ENCODE measurements at regions not wholly inside any gene's neighbourhood (a gene's known extent, or its start where the extent isn't known, plus 50 kb on each side); places are given as distances from the start of the nearest gene placed in this dataset.

- DNase-seq, result no peak
Measured at GRCh38 chr12:75716291-75717025, 205.0 kb upstream of the KRR1 start.

GRCh38 chr12:75715682-75716081 is 204.3 kb upstream of the KRR1 start:
- no peak for DNase-seq

- DNase-seq, result no peak
Measured at GRCh38 chr12:75715323-75715644, 203.9 kb upstream of the KRR1 start.

GRCh38 chr12:75714462-75715322 is 203.3 kb upstream of the KRR1 start:
- no peak for DNase-seq

GRCh38 chr12:75713434-75713833 is 202.0 kb upstream of the KRR1 start:
- DNase-seq, result no peak

GRCh38 chr12:75712223-75712622 is 200.8 kb upstream of the KRR1 start:
- no peak for DNase-seq

DNA sequence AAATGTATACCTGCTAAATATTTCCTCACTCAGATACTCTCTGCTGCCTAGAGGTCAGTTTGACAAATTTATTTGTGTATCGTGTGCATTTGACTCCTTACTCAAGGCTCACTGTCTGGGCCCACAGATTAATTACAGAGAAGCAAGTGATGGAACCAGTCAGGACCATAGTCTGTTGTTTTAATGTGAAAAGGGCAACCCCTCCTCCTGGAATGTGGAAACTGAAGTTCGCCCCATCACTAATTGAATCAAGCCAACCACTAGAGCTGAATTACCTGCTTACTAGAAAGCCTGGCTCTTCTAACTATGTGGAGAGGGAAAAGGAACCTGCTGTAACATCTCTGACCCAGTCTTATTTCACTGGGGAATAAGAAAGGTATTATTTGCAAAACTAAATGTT is 199.9 kb upstream of the KRR1 start:
- DNase-seq, result no peak

GRCh38 chr12:75710361-75711069 is 199.1 kb upstream of the KRR1 start:
- no peak for DNase-seq

DNA sequence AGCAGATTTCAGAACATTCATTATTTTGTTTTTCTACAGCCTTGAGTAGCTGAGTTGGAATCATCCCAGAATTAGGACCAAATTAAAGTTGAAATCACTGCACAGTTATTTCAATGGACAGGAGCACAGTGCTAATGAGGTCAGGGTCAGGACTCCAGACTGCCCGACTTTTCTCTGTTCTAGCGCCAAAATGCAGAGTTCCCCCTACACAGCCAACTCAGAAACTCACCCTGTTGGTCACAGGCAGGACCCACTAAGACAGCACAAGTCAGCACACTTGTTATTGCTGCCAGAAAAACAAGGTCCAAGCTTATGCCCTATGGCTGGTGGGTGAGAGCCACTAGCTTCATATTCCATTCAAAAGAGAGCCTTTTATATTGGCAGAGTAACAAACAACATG is 198.1 kb upstream of the KRR1 start:
- DNase-seq, result no peak

- no peak for DNase-seq
Measured at GRCh38 chr12:75708802-75709201, 197.4 kb upstream of the KRR1 start.

- DNase-seq, result no peak
Measured at GRCh38 chr12:75707983-75708382, 196.6 kb upstream of the KRR1 start.

- no peak for DNase-seq
Measured at GRCh38 chr12:75706786-75707605, 195.6 kb upstream of the KRR1 start.

DNA sequence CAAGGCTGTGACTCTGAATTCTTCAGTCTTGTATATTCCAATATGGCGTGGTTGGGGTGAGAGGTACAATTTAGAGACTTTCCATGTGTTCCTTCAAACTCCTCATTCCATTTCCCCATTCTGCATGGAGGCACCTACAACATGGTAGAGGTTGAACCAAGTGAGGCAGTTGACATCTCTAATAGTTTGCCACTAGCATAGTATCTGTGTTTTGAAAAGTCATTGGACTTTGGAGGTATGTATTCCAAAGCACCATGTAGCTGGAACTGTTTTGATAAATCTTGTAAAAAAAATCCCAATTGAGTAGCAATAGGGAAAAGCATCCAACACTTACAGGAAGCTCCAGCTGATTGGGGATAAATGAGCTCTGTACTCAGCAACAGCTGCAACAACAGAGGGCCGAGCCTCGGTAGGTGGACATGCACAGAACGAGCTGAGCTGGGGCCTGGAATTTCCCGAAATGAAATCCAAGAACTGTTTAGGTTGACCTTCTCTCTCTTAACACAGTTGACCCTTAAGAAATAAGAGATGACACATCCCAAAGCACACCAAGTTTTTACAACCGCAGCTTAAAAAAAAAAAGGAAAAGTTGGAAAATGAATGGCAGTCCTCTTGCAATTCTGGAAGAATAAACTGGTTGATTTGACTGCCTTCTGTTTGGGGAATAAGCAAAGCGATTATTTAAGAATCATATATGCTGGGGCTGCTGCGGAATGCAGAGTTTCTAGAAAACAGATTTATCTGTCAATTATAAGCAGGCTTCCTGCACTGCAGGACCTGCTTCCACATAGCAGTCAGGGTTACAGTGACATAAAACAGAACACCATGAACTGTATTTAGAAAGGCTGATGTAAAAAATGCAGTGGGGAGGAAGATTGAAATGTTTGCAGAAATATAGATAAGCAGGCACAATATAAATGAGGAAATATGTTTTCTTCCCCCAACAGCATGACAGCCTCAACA is 194.6 kb upstream of the KRR1 start:
- DNase-seq, result no peak

- DNase-seq, result no peak
Measured at GRCh38 chr12:75704664-75705063, 193.3 kb upstream of the KRR1 start.

DNA sequence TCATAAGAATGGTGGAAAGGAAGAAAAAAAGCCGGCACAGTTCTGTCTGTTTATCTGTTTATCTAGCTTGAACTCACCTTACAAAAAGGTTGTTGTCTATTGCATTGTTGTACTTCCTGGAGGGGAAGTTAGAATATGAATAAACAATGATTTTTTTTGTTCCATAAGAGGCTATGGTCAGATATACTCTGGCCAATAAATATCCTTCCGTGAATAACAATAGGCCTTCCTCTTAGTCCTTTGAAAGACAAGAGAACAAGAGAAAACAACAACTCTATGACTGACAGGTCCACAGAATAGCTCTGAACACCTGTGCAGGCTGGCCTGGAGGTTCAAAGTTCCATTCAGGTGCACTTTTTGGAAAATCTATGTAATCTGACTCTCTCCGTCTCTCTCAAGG is 192.8 kb upstream of the KRR1 start:
- no peak for DNase-seq

- DNase-seq, result no peak
Measured at GRCh38 chr12:75703131-75703530, 191.7 kb upstream of the KRR1 start.

GRCh38 chr12:75702477-75703093 is 191.2 kb upstream of the KRR1 start:
- DNase-seq, result no peak

DNA sequence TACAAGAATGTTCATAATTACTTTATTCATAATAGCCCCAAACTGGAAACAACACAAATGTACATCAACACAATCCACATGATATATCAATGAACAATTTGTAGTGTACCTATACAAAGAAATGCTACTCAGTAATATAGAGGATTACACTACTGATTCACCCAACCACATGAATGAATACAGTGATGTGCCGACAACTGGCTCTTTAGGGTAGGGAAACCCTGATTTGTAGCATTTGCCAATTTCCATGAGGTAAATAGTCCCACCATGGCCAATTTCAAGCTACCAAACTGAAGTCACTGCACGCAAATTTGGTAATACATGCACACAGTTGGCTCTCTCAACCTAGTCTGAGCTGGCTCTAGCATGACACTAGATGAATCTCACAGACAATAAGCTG is 190.4 kb upstream of the KRR1 start:
- DNase-seq, result no peak

DNA sequence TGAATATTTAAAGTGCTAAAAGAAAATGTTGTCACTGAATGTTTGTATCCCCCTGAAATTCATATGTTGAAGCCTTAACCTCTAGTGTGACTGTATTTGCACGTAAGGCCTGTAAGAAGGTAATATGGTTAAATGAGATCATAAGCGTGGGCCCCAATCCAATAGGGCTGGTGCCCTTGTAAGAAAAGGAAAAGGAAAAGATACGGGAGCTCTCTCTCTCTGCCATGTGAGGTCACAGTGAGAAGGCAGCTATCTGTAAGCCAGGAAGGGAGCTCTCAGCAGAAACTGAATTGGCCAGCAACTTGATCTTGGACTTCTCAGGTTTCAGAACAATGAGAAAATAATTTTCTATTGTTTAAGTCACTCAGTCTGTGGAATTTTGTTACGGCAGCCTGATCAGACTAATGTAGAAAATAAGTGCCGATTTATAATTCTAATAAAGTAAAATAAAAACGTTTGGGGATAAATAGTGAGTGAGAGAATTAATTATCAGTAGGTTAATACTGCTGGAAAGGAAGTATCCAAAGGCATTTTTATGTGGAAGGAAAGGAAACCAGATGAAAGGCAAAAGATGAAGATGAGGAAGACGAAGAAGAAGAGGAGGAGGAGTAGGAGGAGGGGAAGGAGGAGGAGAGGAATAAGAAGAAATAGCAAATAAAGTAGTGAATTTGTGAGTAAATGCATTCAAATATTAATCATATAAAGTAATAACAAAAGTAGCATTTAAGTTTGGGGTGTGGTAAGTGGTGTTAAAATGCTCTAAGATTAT is 188.5 kb upstream of the KRR1 start:
- DNase-seq, result no peak

- no peak for DNase-seq
Measured at GRCh38 chr12:75699251-75699650, 187.8 kb upstream of the KRR1 start.

DNA sequence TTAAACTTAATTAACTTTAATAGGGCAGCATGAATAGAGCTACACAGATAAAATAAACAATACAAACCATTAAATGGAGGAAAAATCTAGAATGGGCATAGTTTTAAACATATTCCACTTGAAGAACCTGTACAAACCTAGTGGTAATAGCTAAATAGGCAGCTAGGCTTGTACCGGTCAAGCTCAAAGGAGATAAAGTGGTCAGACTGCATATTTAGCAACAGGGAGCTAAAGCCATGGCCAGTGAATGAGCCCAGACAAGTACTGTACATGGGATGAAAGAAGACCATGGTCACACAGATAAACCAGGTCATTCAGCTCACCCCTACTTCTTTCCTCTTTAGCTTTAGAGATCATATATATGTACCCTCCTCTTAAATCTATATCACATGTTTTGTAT is 186.6 kb upstream of the KRR1 start:
- DNase-seq, result no peak
